ENCODE measurements at regions not wholly inside any gene's neighbourhood (a gene's known extent, or its start where the extent isn't known, plus 50 kb on each side); places are given as distances from the start of the nearest gene placed in this dataset.

DNA sequence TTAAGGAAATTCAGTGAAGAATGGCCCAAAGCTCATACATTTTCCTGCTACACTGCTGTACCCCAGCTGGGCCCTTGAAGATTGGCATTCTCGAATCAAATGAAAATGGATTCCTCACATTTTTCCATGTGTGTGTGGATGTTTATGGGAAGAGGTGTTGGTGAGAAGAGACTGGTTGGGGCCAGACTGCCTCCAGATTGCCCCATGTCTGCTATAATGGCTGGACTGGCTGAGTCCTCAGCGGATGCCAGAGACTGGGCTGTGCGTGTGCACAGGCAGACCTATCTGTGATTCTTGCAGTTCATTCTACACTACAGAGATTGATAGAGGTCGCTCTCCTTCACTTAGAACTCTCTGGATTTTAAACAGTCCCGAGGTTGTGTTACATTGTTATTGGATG, 183.6 kb upstream of the GDF10 start:
- Histone ChIP-seq H3K4me3 (ENCODE audit: control insufficient read depth in 2 of 3, extremely low read depth in 1 of 3, insufficient read depth in 2 of 3, low read depth in 1 of 3, low read length in 3 of 3) (no peak overlapping the region), H3K27ac (ENCODE audit: control insufficient read depth, insufficient read depth, low read length) (no peak overlapping the region), H3K27me3 (ENCODE audit: control insufficient read depth, extremely low read depth, insufficient read depth, low read length) (peaks cover 24% of the 10 kb centered on the region), H3K36me3 (ENCODE audit: control insufficient read depth in 2 of 2, extremely low read depth in 1 of 2, insufficient read depth in 2 of 2, low read length in 2 of 2) (no peaks in the 10 kb centered on the region), H3K79me2 (ENCODE audit: control insufficient read depth, insufficient read depth, low read length) (no peaks in the 10 kb centered on the region), H4K20me1 (ENCODE audit: control insufficient read depth, extremely low read depth, insufficient read depth, low read length) (no peaks in the 10 kb centered on the region), H3K9ac (ENCODE audit: control insufficient read depth, extremely low read depth, insufficient read depth, low read length) (no peak overlapping the region), H2AFZ (ENCODE audit: control insufficient read depth, low read length) (no peak overlapping the region), H3K4me2 (ENCODE audit: control insufficient read depth, extremely low read depth, insufficient read depth, low read depth, low read length) (no peak overlapping the region), H3K9me3 (ENCODE audit: control insufficient read depth, low read depth, low read length) (no peaks in the 10 kb centered on the region), H3K4me1 (ENCODE audit: control insufficient read depth, extremely low read depth, insufficient read depth, low read length) (no peaks in the 10 kb centered on the region), H3K9me1 (ENCODE audit: control insufficient read depth, extremely low read depth, insufficient read depth, low read length) (no peaks in the 10 kb centered on the region)
- FAIRE-seq (no peak), DNase-seq (ENCODE audit: low read depth, low spot score) (no peak)
- TF ChIP-seq EZH2 (IDR thresholded peaks at IDR 0.05; ENCODE audit: low read length) = no peak
- TF ChIP-seq, protein P1, sequence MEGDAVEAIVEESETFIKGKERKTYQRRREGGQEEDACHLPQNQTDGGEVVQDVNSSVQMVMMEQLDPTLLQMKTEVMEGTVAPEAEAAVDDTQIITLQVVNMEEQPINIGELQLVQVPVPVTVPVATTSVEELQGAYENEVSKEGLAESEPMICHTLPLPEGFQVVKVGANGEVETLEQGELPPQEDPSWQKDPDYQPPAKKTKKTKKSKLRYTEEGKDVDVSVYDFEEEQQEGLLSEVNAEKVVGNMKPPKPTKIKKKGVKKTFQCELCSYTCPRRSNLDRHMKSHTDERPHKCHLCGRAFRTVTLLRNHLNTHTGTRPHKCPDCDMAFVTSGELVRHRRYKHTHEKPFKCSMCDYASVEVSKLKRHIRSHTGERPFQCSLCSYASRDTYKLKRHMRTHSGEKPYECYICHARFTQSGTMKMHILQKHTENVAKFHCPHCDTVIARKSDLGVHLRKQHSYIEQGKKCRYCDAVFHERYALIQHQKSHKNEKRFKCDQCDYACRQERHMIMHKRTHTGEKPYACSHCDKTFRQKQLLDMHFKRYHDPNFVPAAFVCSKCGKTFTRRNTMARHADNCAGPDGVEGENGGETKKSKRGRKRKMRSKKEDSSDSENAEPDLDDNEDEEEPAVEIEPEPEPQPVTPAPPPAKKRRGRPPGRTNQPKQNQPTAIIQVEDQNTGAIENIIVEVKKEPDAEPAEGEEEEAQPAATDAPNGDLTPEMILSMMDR (optimal IDR thresholded peaks at IDR 0.05 in 1 of 3, IDR thresholded peaks at IDR 0.05 in 1 of 3, conservative IDR thresholded peaks at IDR 0.05 in 1 of 3; ENCODE audit: extremely low read depth in 1 of 3, insufficient read depth in 2 of 3, low read length in 3 of 3) = no peak
- dilution Hi-C loops (cut with MboI; ENCODE audit: extremely low pct_ligation_motif_present, low sequenced_read_pairs) = no loop called here

DNA sequence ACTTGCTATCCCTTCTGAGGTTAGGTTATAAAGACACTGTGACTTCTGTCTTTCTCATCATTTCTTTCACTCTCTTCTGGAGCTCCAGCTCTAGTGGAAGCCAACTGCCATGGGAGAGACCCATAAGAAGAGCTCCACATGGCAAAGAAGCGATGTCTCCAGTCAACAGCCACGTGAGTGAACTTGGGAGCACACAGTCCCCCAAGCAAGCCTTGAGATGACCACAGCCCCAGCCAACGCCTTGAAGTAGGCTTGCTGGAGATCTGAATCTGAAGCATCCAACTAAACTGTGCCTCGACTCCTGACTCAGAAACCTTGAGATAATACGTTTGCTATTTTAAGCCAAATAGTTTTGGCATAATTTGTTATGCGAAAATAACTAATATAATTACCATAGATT, 181.7 kb upstream of the GDF10 start:
- H3K4me3 ChIP-seq (ENCODE audit: control insufficient read depth in 2 of 3, extremely low read depth in 1 of 3, insufficient read depth in 2 of 3, low read depth in 1 of 3, low read length in 3 of 3) = no peak overlapping the region

More for the DNA sequence above, 181.7 kb upstream of the GDF10 start:
- Histone ChIP-seq H4K20me1 (ENCODE audit: control insufficient read depth, extremely low read depth, insufficient read depth, low read length) (no peaks in the 10 kb centered on the region), H2AFZ (ENCODE audit: control insufficient read depth, low read length) (no peak overlapping the region), H3K79me2 (ENCODE audit: control insufficient read depth, insufficient read depth, low read length) (no peaks in the 10 kb centered on the region), H3K4me1 (ENCODE audit: control insufficient read depth, extremely low read depth, insufficient read depth, low read length) (no peaks in the 10 kb centered on the region), H3K4me2 (ENCODE audit: control insufficient read depth, extremely low read depth, insufficient read depth, low read depth, low read length) (no peak overlapping the region), H3K27me3 (ENCODE audit: control insufficient read depth, extremely low read depth, insufficient read depth, low read length) (peaks cover 21% of the 10 kb centered on the region), H3K27ac (ENCODE audit: control insufficient read depth, insufficient read depth, low read length) (no peak overlapping the region), H3K36me3 (ENCODE audit: control insufficient read depth in 2 of 2, extremely low read depth in 1 of 2, insufficient read depth in 2 of 2, low read length in 2 of 2) (no peaks in the 10 kb centered on the region), H3K9ac (ENCODE audit: control insufficient read depth, extremely low read depth, insufficient read depth, low read length) (no peak overlapping the region), H3K9me1 (ENCODE audit: control insufficient read depth, extremely low read depth, insufficient read depth, low read length) (no peaks in the 10 kb centered on the region), H3K9me3 (ENCODE audit: control insufficient read depth, low read depth, low read length) (no peaks in the 10 kb centered on the region)
- no peak for TF ChIP-seq EZH2 (IDR thresholded peaks at IDR 0.05; ENCODE audit: low read length)
- TF ChIP-seq, protein P1 (optimal IDR thresholded peaks at IDR 0.05 in 1 of 3, IDR thresholded peaks at IDR 0.05 in 1 of 3, conservative IDR thresholded peaks at IDR 0.05 in 1 of 3; ENCODE audit: extremely low read depth in 1 of 3, insufficient read depth in 2 of 3, low read length in 3 of 3) = no peak
- no peak for DNase-seq (ENCODE audit: low read depth, low spot score)
- dilution Hi-C loops (cut with MboI; ENCODE audit: extremely low pct_ligation_motif_present, low sequenced_read_pairs) = no loop called here
- no peak for FAIRE-seq
